Panc1 (cell line): ENCODE measurements at regions not wholly inside any gene's neighbourhood (a gene's known extent, or its start where the extent isn't known, plus 50 kb on each side); places are given as distances from the start of the nearest gene placed in this dataset.

Experiments
- ATAC-seq: fragments of 200-7000 bp; cut with Tn5 transposase; 2 replicates; pipeline ENCODE4 v1.9.1; 2020; ENCODE audit warnings: mild to moderate bottlenecking, moderate library complexity
- BruUV-seq: library from RNA; stranded (reverse); fragments of 400-500 nt; replicated peaks from 2 replicates; lab custom pipeline; 2021; lab: Mats Ljungman, UMichigan
- CTCF ChIA-PET: fragments of 300-600 bp; sonication (Branson Sonifier 250); formaldehyde crosslinking; loops from one replicate; lab custom pipeline; 2022; ENCODE audit warnings: antibody characterized with exemption; lab: Charles Lee
- POLR2A ChIA-PET: fragments of 300-600 bp; sonication (Branson Sonifier 250); formaldehyde crosslinking; loops from one replicate; lab custom pipeline; 2022; ENCODE audit warnings: antibody characterized with exemption; lab: Charles Lee
- DNase-seq: peaks from one replicate; pipeline ENCODE4 v3.0.0-alpha.2; 2010; ENCODE audit warnings: low read depth, low spot score
- H3K27ac ChIP-seq: 2 replicates; pipeline ENCODE4 v1.5.1; 2011; ENCODE audit warnings: mild to moderate bottlenecking, low read length, inconsistent platforms
- H3K27me3 ChIP-seq: fragments of 200-500 bp; sonication (Bioruptor generic); 2 replicates; pipeline ENCODE4 v1.6.0; 2014; ENCODE audit warnings: low read length, inconsistent platforms; ENCODE audit not compliant: control insufficient read depth, insufficient read depth
- H3K36me3 ChIP-seq: fragments of 200-500 bp; sonication (Bioruptor generic); 2 replicates; pipeline ENCODE4 v1.5.1; 2014; ENCODE audit warnings: inconsistent platforms, mild to moderate bottlenecking, low read length, moderate library complexity; ENCODE audit not compliant: control insufficient read depth, insufficient read depth
- H3K4me1 ChIP-seq: 2 replicates; pipeline ENCODE4 v1.5.1; 2011; ENCODE audit warnings: inconsistent platforms, mild to moderate bottlenecking, low read length, moderate library complexity; ENCODE audit not compliant: control insufficient read depth, insufficient read depth
- H3K4me3 ChIP-seq, 2 experiments: 2 replicates each; pipeline ENCODE4 v1.5.1; 2011 to 2012; ENCODE audit warnings: low read depth in 2 of 2, low read length in 2 of 2, mild to moderate bottlenecking in 2 of 2, inconsistent platforms in 1 of 2, moderate library complexity in 1 of 2
- H3K9me3 ChIP-seq: fragments of 200-500 bp; sonication (Bioruptor generic); 2 replicates; pipeline ENCODE4 v1.5.1; 2014; ENCODE audit warnings: low read depth, mild to moderate bottlenecking, inconsistent platforms, low read length, moderate library complexity; ENCODE audit not compliant: control insufficient read depth, insufficient read depth
- POLR2AphosphoS5 ChIP-seq: IDR thresholded peaks from 2 replicates; pipeline ENCODE4 v1.6.1; 2012; ENCODE audit warnings: mild to moderate bottlenecking, low read depth, low read length, moderate library complexity
- SIN3A ChIP-seq: IDR thresholded peaks from 2 replicates; pipeline ENCODE4 v1.6.1; 2012; ENCODE audit warnings: low read depth, mild to moderate bottlenecking, low read length, moderate library complexity, borderline replicate concordance; ENCODE audit not compliant: insufficient read depth
- TCF7L2 ChIP-seq: IDR thresholded peaks from 2 replicates; pipeline ENCODE4 v1.6.1; 2011; ENCODE audit warnings: mild to moderate bottlenecking, low read depth, low read length, inconsistent platforms
- in situ Hi-C: cut with HindIII; loops from 2 replicates; pipeline ENCODE4 v1.10.0; 2016; ENCODE audit warnings: low sequenced_read_pairs, low pct_unique_long_range_greater_than_20kb
- intact Hi-C: fragments of 100-400 bp; cut with micrococcal nuclease; formaldehyde crosslinking; loops from one replicate; pipeline ENCODE4 v1.10.0; 2022; ENCODE audit not compliant: unreplicated experiment
- TF ChIP-seq, protein P1 (sequence below), 2 experiments: IDR thresholded peaks; 2 replicates each; pipeline ENCODE4 v1.6.1; 2011 to 2012; ENCODE audit warnings: low read depth in 2 of 2, control low read depth in 1 of 2, low read length in 1 of 2, mild to moderate bottlenecking in 1 of 2, moderate library complexity in 1 of 2; ENCODE audit not compliant: insufficient read depth in 1 of 2
- TF ChIP-seq, protein P2 (sequence below): fragments of 450-650 bp; IDR thresholded peaks from 2 replicates; pipeline ENCODE4 v1.5.1; 2017; ENCODE audit warnings: mild to moderate bottlenecking

DNA sequence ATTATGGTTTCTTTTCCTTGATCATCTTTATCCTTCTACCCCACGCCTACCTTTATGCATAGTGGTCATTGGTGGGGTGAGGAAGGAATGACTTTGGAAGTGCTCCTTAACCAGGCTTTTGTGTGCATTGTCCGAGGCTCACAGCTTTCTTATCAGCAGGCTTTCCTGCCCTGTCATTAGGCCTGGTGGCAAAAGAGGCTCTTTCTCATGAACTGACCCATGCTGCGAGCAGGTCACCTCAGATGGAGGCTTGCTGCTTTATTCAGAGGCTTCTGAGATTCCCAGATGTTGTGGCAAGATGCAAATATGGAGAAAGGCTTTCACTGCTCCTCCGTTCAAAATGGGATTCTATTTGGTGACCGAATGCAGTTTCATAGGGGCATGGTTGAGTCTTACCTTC is 57.4 kb upstream of the DMRTA1 start:
- TF ChIP-seq TCF7L2 (no peak), SIN3A (no peak), POLR2AphosphoS5 (no peak)
- TF ChIP-seq, protein P1, sequence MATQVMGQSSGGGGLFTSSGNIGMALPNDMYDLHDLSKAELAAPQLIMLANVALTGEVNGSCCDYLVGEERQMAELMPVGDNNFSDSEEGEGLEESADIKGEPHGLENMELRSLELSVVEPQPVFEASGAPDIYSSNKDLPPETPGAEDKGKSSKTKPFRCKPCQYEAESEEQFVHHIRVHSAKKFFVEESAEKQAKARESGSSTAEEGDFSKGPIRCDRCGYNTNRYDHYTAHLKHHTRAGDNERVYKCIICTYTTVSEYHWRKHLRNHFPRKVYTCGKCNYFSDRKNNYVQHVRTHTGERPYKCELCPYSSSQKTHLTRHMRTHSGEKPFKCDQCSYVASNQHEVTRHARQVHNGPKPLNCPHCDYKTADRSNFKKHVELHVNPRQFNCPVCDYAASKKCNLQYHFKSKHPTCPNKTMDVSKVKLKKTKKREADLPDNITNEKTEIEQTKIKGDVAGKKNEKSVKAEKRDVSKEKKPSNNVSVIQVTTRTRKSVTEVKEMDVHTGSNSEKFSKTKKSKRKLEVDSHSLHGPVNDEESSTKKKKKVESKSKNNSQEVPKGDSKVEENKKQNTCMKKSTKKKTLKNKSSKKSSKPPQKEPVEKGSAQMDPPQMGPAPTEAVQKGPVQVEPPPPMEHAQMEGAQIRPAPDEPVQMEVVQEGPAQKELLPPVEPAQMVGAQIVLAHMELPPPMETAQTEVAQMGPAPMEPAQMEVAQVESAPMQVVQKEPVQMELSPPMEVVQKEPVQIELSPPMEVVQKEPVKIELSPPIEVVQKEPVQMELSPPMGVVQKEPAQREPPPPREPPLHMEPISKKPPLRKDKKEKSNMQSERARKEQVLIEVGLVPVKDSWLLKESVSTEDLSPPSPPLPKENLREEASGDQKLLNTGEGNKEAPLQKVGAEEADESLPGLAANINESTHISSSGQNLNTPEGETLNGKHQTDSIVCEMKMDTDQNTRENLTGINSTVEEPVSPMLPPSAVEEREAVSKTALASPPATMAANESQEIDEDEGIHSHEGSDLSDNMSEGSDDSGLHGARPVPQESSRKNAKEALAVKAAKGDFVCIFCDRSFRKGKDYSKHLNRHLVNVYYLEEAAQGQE (IDR thresholded peaks at IDR 0.05; ENCODE audit: insufficient read depth in 1 of 2, low read depth in 2 of 2, low read length in 1 of 2): no peak
- TF ChIP-seq, protein P2, sequence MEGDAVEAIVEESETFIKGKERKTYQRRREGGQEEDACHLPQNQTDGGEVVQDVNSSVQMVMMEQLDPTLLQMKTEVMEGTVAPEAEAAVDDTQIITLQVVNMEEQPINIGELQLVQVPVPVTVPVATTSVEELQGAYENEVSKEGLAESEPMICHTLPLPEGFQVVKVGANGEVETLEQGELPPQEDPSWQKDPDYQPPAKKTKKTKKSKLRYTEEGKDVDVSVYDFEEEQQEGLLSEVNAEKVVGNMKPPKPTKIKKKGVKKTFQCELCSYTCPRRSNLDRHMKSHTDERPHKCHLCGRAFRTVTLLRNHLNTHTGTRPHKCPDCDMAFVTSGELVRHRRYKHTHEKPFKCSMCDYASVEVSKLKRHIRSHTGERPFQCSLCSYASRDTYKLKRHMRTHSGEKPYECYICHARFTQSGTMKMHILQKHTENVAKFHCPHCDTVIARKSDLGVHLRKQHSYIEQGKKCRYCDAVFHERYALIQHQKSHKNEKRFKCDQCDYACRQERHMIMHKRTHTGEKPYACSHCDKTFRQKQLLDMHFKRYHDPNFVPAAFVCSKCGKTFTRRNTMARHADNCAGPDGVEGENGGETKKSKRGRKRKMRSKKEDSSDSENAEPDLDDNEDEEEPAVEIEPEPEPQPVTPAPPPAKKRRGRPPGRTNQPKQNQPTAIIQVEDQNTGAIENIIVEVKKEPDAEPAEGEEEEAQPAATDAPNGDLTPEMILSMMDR: no peak
- ChIA-PET CTCF (no interaction called here), POLR2A (no interaction called here)
- ATAC-seq: no peak
- H3K4me3 ChIP-seq: no peak overlapping the region
- no TSS peak for BruUV-seq
- intact Hi-C loops (no loop called here), in situ Hi-C loops (no loop called here)
- H3K27ac ChIP-seq: 0 out of 2 replicates have a peak overlapping the region, but pooled peaks have one; percentile 15
- no peaks in the 10 kb centered on the region for H3K36me3 ChIP-seq
- H3K4me1 ChIP-seq: no peaks in the 10 kb centered on the region; the same call in 1 of the 2 replicates
- H3K9me3 ChIP-seq: no peaks in the 10 kb centered on the region
- no peaks in the 10 kb centered on the region for H3K27me3 ChIP-seq
- no peak for DNase-seq

DNA sequence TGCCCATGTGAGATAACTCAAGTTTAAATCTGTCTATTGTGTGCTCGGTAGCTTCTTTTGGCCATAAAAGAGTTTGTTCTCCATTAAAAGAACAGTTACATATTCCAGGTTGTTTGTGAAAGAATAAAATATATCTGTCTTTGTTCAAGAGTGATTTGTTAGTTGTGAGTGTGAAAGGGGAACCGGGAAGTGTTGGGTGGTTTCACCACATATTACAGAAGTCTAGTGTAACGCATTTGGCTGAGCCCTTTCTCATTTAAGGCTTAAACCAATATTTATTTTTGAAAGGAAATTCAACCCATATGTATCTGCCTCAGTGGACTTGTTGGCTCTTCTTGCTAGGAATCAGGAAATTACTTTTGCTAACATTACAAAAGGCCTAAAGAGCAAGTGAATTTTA is 54.1 kb upstream of the DMRTA1 start:
- DNase-seq (no peak), ATAC-seq (no peak)
- peak overlapping the region; percentile 29; the same call in 1 of the 2 replicates for H3K27ac ChIP-seq
- H3K4me1 ChIP-seq: peaks cover 5% of the 10 kb centered on the region; the same call in 1 of the 2 replicates
- ChIA-PET CTCF (interaction anchor here (0.7 kb wide), 1 partner anchor 583 kb away, joined by 3 read pairs; no protein-coding TSS in a partner anchor), POLR2A (no interaction called here)
- in situ Hi-C loops: no loop called here
- no TSS peak for BruUV-seq
- TF ChIP-seq, protein P1 (IDR thresholded peaks at IDR 0.05; ENCODE audit: insufficient read depth in 1 of 2, low read depth in 2 of 2, low read length in 1 of 2): no peak
- TF ChIP-seq POLR2AphosphoS5: no peak
- TF ChIP-seq TCF7L2: no peak
- TF ChIP-seq SIN3A: no peak
- TF ChIP-seq, protein P2: no peak
- intact Hi-C loops: no loop called here
- no peaks in the 10 kb centered on the region for H3K27me3 ChIP-seq
- H3K4me3 ChIP-seq: no peak overlapping the region
- no peaks in the 10 kb centered on the region for H3K9me3 ChIP-seq
- H3K36me3 ChIP-seq: no peaks in the 10 kb centered on the region
